ENCODE measurements at regions not wholly inside any gene's neighbourhood (a gene's known extent, or its start where the extent isn't known, plus 50 kb on each side); places are given as distances from the start of the nearest gene placed in this dataset.

DNA sequence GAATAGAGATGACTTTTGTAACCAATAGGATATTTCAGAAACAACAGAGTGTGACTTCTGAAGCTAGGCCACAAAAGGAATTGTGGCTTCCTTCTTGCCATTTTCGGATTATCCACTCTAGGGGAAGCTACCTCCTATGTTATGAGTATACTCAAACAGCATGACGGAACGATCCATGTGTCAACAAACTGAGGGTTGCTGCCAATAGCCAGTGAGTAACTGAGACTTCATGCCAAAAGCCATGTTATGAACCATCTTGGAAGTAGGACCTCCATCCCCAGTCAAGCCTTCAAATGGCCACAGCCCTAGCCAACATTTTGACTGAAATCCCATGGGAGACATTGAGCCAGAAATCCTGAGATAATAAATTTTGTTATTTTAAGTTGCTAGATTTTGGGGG is 69.0 kb upstream of the IL6 start:
- no peak for DNase-seq (ENCODE audit: low read depth in 2 of 2, low spot score in 1 of 2)

GRCh38 chr7:22657479-22657878 is 69.5 kb upstream of the IL6 start:
- no peak for DNase-seq (ENCODE audit: low read depth in 2 of 2, low spot score in 1 of 2)

- no peak for DNase-seq (ENCODE audit: low read depth in 2 of 2, low spot score in 1 of 2)
Measured at GRCh38 chr7:22655781-22656180, 71.2 kb upstream of the IL6 start.

DNA sequence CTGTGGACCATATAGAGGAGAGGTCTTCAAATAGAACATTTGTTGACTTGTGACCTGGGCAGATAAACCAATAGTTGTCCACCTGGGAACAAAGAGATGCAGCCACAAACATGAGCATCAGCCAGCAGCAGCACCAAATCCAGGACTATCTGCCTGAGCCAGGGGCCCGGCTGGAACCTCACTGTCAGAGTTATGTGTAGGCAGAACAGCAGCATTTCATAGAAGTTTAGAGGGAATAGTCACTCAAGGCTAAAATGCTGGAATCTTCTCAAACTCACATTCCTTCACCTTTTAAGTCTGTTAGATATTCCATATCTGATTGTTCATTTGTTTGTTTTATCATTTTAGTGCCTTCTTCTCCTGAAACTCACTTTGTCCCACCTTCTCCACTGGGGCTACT is 72.2 kb upstream of the IL6 start:
- no peak for DNase-seq (ENCODE audit: low read depth in 2 of 2, low spot score in 1 of 2)

DNA sequence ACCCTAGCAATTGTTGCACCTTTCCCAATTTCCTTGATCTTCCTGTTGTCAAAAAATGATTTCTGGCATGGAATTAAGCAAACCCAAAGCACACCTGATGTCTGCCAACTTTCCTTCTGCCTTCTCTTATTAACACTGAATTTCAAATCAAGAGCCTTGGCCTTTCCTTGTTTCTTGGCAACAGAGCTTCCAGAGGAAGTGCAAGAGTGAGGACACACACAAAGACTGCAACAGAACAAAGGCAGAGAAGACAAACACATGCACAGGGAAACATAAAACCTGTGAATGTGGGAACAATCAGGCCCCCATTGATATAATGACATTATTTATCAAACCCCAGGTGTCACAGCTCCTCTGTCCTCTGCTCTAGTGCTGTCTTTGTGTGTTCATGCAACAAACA is 73.0 kb upstream of the IL6 start:
- no peak for DNase-seq (ENCODE audit: low read depth in 2 of 2, low spot score in 1 of 2)

DNA sequence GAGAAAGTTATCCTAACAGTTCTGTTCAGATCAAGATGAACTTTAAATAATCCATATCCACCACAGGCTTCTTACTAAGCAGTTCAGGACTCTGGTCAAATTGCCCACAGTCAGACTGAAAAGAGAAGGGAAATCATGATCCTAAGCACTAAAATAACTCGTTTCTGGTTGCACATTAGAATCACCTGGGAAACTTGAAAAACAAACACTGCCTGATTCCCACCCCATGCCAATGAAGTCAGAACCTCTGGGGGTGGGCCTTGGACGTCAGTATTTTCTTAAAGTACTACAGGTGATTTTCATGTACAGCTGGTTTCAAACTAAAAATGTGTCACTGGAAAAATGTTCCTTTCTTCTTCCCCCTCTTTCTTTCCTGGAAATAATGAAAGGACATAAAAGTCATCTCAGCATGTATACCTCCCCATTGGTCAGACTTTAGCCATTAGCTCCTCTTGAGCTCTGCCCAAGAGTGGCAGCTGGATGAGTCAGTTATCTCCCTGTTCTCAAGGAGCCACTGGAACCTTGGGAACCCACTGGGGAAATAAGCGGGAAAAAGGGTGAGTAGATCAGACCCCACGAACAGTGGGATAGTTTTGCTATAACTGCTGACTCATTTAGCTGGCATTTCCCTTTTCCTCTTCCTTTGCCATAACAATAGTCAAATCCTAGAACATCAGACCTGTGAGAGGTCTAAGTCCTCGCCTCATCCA is 75.3 kb upstream of the IL6 start:
- no peak for DNase-seq (ENCODE audit: low read depth in 2 of 2, low spot score in 1 of 2)

- DNase-seq (ENCODE audit: low read depth in 2 of 2, low spot score in 1 of 2) = no peak
Measured at GRCh38 chr7:22651036-22651435, 76.0 kb upstream of the IL6 start.

- no peak for DNase-seq (ENCODE audit: low read depth in 2 of 2, low spot score in 1 of 2)
Measured at GRCh38 chr7:22649686-22650085, 77.3 kb upstream of the IL6 start.

- no peak for DNase-seq (ENCODE audit: low read depth in 2 of 2, low spot score in 1 of 2)
Measured at GRCh38 chr7:22647451-22648257, 79.3 kb upstream of the IL6 start.

DNA sequence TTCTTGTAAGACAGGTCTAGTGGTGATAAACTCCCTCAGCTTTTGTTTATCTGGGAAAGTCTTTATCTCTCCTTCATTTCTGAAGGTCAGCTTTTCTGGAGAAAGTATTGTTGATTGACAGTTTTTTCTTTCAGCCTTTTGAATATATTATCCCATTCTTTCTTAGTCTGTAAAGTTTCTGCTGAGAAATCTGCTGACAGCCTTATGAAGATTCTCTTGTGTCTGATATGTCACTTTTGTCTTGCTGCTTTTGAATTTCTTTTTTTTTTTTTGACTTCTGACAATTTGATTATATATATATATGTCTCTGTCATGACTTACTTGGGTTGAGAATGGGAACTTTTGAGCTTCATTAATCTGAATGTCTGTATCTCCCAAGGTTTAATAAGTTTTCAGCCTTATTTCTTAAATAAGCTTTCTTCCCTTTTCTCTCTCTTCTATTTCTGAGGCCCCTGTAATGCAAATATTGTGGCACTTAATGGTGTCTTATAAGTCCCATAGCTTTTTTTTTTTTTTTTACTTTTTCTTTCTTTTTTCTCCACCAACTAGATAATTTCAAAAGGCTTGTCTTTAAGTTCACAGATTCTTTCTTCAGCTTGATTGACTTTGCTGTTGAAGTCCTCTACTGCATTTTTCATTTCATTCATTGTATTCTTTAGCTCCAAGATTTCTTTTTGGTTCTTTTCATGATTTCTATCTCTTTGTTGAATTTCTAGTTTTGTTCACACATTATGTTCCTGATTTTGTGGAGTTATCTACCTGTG is 81.4 kb upstream of the IL6 start:
- DNase-seq (ENCODE audit: low read depth in 2 of 2, low spot score in 1 of 2) = no peak

DNA sequence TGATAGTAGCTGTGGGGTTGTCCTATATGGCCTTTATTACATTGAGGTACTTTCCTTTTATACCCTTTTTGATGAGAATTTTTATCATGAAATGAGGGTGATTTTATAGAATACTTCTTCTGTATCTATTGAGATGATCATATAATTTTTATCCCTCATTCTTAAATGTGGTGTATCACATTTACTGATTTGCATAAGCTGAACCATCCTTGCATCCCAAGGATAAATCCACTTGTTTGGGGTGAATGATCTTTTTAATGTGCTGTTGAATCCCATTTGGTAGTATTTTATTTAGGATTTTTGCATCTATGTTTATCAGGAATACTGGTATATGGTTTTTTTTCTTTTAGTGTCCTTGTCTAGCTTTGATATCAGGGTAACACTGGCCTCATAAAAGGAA is 84.5 kb upstream of the IL6 start:
- DNase-seq (ENCODE audit: low read depth in 2 of 2, low spot score in 1 of 2) = no peak

GRCh38 chr7:22640269-22640668 is 86.7 kb upstream of the IL6 start:
- no peak for DNase-seq (ENCODE audit: low read depth in 2 of 2, low spot score in 1 of 2)

DNA sequence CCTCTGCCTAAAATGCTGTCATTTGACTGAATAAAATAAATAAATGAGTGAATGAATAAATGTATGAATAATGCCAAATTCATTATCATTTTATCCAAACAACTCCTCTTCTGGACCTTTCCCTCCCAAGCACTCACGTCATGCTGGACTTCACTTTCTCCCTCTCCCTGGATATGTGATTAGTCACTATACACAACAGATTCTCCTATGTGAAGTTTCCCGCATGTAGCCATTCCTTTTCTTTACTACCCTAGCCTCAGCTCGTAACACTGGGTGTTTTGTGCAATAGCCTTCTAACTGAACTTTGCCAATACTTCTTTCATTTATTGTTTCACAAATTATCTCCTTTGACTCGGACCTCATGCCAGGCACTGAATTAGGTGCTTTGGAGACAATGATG is 87.6 kb upstream of the IL6 start:
- DNase-seq (ENCODE audit: low read depth in 2 of 2, low spot score in 1 of 2) = no peak

GRCh38 chr7:22635349-22635748 is 91.7 kb upstream of the IL6 start:
- no peak for DNase-seq (ENCODE audit: low read depth in 2 of 2, low spot score in 1 of 2)

- no peak for DNase-seq (ENCODE audit: low read depth in 2 of 2, low spot score in 1 of 2)
Measured at GRCh38 chr7:22633954-22634474, 93.0 kb upstream of the IL6 start.

GRCh38 chr7:22633286-22633953 is 93.6 kb upstream of the IL6 start:
- no peak for DNase-seq (ENCODE audit: low read depth in 2 of 2, low spot score in 1 of 2)

GRCh38 chr7:22632674-22633073 is 94.3 kb upstream of the IL6 start:
- no peak for DNase-seq (ENCODE audit: low read depth in 2 of 2, low spot score in 1 of 2)

- DNase-seq (ENCODE audit: low read depth in 2 of 2, low spot score in 1 of 2) = no peak
Measured at GRCh38 chr7:22631730-22632129, 95.3 kb upstream of the IL6 start.

- no peak for DNase-seq (ENCODE audit: low read depth in 2 of 2, low spot score in 1 of 2)
Measured at GRCh38 chr7:22630069-22630468, 96.9 kb upstream of the IL6 start.

- no peak for DNase-seq (ENCODE audit: low read depth in 2 of 2, low spot score in 1 of 2)
Measured at GRCh38 chr7:22629056-22629455, 97.9 kb upstream of the IL6 start.

- no peak for DNase-seq (ENCODE audit: low read depth in 2 of 2, low spot score in 1 of 2)
Measured at GRCh38 chr7:22628112-22628511, 98.9 kb upstream of the IL6 start.

Data from stimulated activated CD8-positive, alpha-beta memory T cell treated with anti-CD3 and anti-CD28 coated beads, Interleukin-4, amount 100 ng/mL, for 1 hour (primary cell).